ENCODE measurements at regions not wholly inside any gene's neighbourhood (a gene's known extent, or its start where the extent isn't known, plus 50 kb on each side); places are given as distances from the start of the nearest gene placed in this dataset.
"Not testable (repeated sequence)": the region's sequence is repeated elsewhere in the genome, so short reads cannot be mapped to it uniquely, and the experiment has no call there.

DNA sequence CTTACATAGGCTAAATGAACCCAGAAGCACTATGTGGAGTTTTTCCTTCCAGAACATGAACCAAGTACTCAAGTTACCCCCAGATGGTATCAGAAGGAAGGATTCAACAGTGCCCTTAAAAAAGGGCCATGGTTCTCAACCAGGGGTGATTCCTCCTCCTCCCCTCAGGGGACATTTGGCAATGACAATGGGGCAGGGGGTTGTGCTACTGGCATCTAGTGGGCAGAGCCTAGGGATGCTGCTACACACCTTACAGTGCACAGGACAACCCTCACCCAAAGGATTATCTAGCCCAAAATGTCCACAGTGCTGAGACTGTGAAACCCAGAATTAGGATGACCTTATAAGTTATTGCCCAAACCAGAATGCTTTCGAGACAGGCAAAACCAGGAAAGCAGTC, 104.1 kb downstream of the NPIPA5 start:
- H3K4me1 ChIP-seq (ENCODE audit: control insufficient read depth, extremely low read depth, insufficient read depth, low read length); H3K9me3 ChIP-seq (ENCODE audit: control insufficient read depth, low read depth, low read length); H3K36me3 ChIP-seq (ENCODE audit: control insufficient read depth in 2 of 2, extremely low read depth in 1 of 2, insufficient read depth in 2 of 2, low read length in 2 of 2); H3K27ac ChIP-seq (ENCODE audit: control insufficient read depth, insufficient read depth, low read length); H2AFZ ChIP-seq (ENCODE audit: control insufficient read depth, low read length); H3K4me3 ChIP-seq (ENCODE audit: control insufficient read depth in 2 of 3, extremely low read depth in 1 of 3, insufficient read depth in 2 of 3, low read depth in 1 of 3, low read length in 3 of 3); H3K4me2 ChIP-seq (ENCODE audit: control insufficient read depth, extremely low read depth, insufficient read depth, low read depth, low read length); DNase-seq (ENCODE audit: low read depth, low spot score); H3K9me1 ChIP-seq (ENCODE audit: control insufficient read depth, extremely low read depth, insufficient read depth, low read length); H3K27me3 ChIP-seq (ENCODE audit: control insufficient read depth, extremely low read depth, insufficient read depth, low read length); H4K20me1 ChIP-seq (ENCODE audit: control insufficient read depth, extremely low read depth, insufficient read depth, low read length); dilution Hi-C loops (cut with MboI; ENCODE audit: extremely low pct_ligation_motif_present, low sequenced_read_pairs); H3K79me2 ChIP-seq (ENCODE audit: control insufficient read depth, insufficient read depth, low read length); H3K9ac ChIP-seq (ENCODE audit: control insufficient read depth, extremely low read depth, insufficient read depth, low read length); FAIRE-seq: not testable (repeated sequence)

- H3K79me2 ChIP-seq (ENCODE audit: control insufficient read depth, insufficient read depth, low read length); H3K4me3 ChIP-seq (ENCODE audit: control insufficient read depth in 2 of 3, extremely low read depth in 1 of 3, insufficient read depth in 2 of 3, low read depth in 1 of 3, low read length in 3 of 3); DNase-seq (ENCODE audit: low read depth, low spot score); H3K27me3 ChIP-seq (ENCODE audit: control insufficient read depth, extremely low read depth, insufficient read depth, low read length); H3K4me1 ChIP-seq (ENCODE audit: control insufficient read depth, extremely low read depth, insufficient read depth, low read length); H3K36me3 ChIP-seq (ENCODE audit: control insufficient read depth in 2 of 2, extremely low read depth in 1 of 2, insufficient read depth in 2 of 2, low read length in 2 of 2); H3K4me2 ChIP-seq (ENCODE audit: control insufficient read depth, extremely low read depth, insufficient read depth, low read depth, low read length); H3K9me1 ChIP-seq (ENCODE audit: control insufficient read depth, extremely low read depth, insufficient read depth, low read length); H3K9ac ChIP-seq (ENCODE audit: control insufficient read depth, extremely low read depth, insufficient read depth, low read length); H3K27ac ChIP-seq (ENCODE audit: control insufficient read depth, insufficient read depth, low read length); dilution Hi-C loops (cut with MboI; ENCODE audit: extremely low pct_ligation_motif_present, low sequenced_read_pairs); H3K9me3 ChIP-seq (ENCODE audit: control insufficient read depth, low read depth, low read length); H4K20me1 ChIP-seq (ENCODE audit: control insufficient read depth, extremely low read depth, insufficient read depth, low read length); FAIRE-seq: not testable (repeated sequence)
- H2AFZ ChIP-seq (ENCODE audit: control insufficient read depth, low read length), result peak overlapping the region; percentile 66
Measured at GRCh38 chr16:15266941-15267340, 111.2 kb downstream of the NPIPA5 start.

- H3K4me3 ChIP-seq (ENCODE audit: control insufficient read depth in 2 of 3, extremely low read depth in 1 of 3, insufficient read depth in 2 of 3, low read depth in 1 of 3, low read length in 3 of 3); dilution Hi-C loops (cut with MboI; ENCODE audit: extremely low pct_ligation_motif_present, low sequenced_read_pairs); H3K4me1 ChIP-seq (ENCODE audit: control insufficient read depth, extremely low read depth, insufficient read depth, low read length); H3K4me2 ChIP-seq (ENCODE audit: control insufficient read depth, extremely low read depth, insufficient read depth, low read depth, low read length); H3K9me3 ChIP-seq (ENCODE audit: control insufficient read depth, low read depth, low read length); H4K20me1 ChIP-seq (ENCODE audit: control insufficient read depth, extremely low read depth, insufficient read depth, low read length); H2AFZ ChIP-seq (ENCODE audit: control insufficient read depth, low read length); H3K9me1 ChIP-seq (ENCODE audit: control insufficient read depth, extremely low read depth, insufficient read depth, low read length); DNase-seq (ENCODE audit: low read depth, low spot score); FAIRE-seq; H3K79me2 ChIP-seq (ENCODE audit: control insufficient read depth, insufficient read depth, low read length); H3K9ac ChIP-seq (ENCODE audit: control insufficient read depth, extremely low read depth, insufficient read depth, low read length); H3K27ac ChIP-seq (ENCODE audit: control insufficient read depth, insufficient read depth, low read length); H3K36me3 ChIP-seq (ENCODE audit: control insufficient read depth in 2 of 2, extremely low read depth in 1 of 2, insufficient read depth in 2 of 2, low read length in 2 of 2); H3K27me3 ChIP-seq (ENCODE audit: control insufficient read depth, extremely low read depth, insufficient read depth, low read length): not testable (repeated sequence)
Measured at GRCh38 chr16:15262212-15262611, 115.9 kb downstream of the NPIPA5 start.

DNA sequence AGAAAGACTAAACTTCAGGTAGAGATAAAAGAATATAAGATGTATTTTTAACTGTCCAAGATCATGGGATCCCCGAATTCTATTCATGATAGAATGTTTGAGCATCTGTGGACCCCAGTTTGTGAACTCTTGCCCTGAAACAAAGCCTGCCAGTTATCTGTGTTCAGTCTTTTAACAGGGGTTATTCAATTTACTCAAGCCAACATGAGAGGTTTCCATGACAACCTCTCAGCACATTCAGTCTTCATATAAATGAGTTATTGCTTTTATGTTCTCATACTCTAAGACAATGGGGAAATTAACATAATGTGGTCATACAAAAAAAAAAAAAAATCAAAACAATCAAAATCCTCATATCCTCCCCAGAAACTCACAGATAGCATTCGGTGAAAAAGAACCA, 130.1 kb downstream of the NPIPA5 start:
- H3K27me3 ChIP-seq (ENCODE audit: control insufficient read depth, extremely low read depth, insufficient read depth, low read length); H3K79me2 ChIP-seq (ENCODE audit: control insufficient read depth, insufficient read depth, low read length); H3K4me1 ChIP-seq (ENCODE audit: control insufficient read depth, extremely low read depth, insufficient read depth, low read length); DNase-seq (ENCODE audit: low read depth, low spot score); H3K4me3 ChIP-seq (ENCODE audit: control insufficient read depth in 2 of 3, extremely low read depth in 1 of 3, insufficient read depth in 2 of 3, low read depth in 1 of 3, low read length in 3 of 3); H3K36me3 ChIP-seq (ENCODE audit: control insufficient read depth in 2 of 2, extremely low read depth in 1 of 2, insufficient read depth in 2 of 2, low read length in 2 of 2); H4K20me1 ChIP-seq (ENCODE audit: control insufficient read depth, extremely low read depth, insufficient read depth, low read length); FAIRE-seq; H2AFZ ChIP-seq (ENCODE audit: control insufficient read depth, low read length); H3K27ac ChIP-seq (ENCODE audit: control insufficient read depth, insufficient read depth, low read length); H3K9ac ChIP-seq (ENCODE audit: control insufficient read depth, extremely low read depth, insufficient read depth, low read length); H3K9me3 ChIP-seq (ENCODE audit: control insufficient read depth, low read depth, low read length); H3K9me1 ChIP-seq (ENCODE audit: control insufficient read depth, extremely low read depth, insufficient read depth, low read length); dilution Hi-C loops (cut with MboI; ENCODE audit: extremely low pct_ligation_motif_present, low sequenced_read_pairs); H3K4me2 ChIP-seq (ENCODE audit: control insufficient read depth, extremely low read depth, insufficient read depth, low read depth, low read length): not testable (repeated sequence)

GRCh38 chr16:15236674-15237323, 141.3 kb downstream of the NPIPA5 start:
- H2AFZ ChIP-seq (ENCODE audit: control insufficient read depth, low read length); H3K4me2 ChIP-seq (ENCODE audit: control insufficient read depth, extremely low read depth, insufficient read depth, low read depth, low read length); H3K79me2 ChIP-seq (ENCODE audit: control insufficient read depth, insufficient read depth, low read length); DNase-seq (ENCODE audit: low read depth, low spot score); H3K4me1 ChIP-seq (ENCODE audit: control insufficient read depth, extremely low read depth, insufficient read depth, low read length); H3K9me1 ChIP-seq (ENCODE audit: control insufficient read depth, extremely low read depth, insufficient read depth, low read length); FAIRE-seq; H3K9ac ChIP-seq (ENCODE audit: control insufficient read depth, extremely low read depth, insufficient read depth, low read length); dilution Hi-C loops (cut with MboI; ENCODE audit: extremely low pct_ligation_motif_present, low sequenced_read_pairs); H3K27ac ChIP-seq (ENCODE audit: control insufficient read depth, insufficient read depth, low read length); H3K4me3 ChIP-seq (ENCODE audit: control insufficient read depth in 2 of 3, extremely low read depth in 1 of 3, insufficient read depth in 2 of 3, low read depth in 1 of 3, low read length in 3 of 3); H3K36me3 ChIP-seq (ENCODE audit: control insufficient read depth in 2 of 2, extremely low read depth in 1 of 2, insufficient read depth in 2 of 2, low read length in 2 of 2); H4K20me1 ChIP-seq (ENCODE audit: control insufficient read depth, extremely low read depth, insufficient read depth, low read length); H3K9me3 ChIP-seq (ENCODE audit: control insufficient read depth, low read depth, low read length); H3K27me3 ChIP-seq (ENCODE audit: control insufficient read depth, extremely low read depth, insufficient read depth, low read length): not testable (repeated sequence)

Measured in keratinocyte (primary cell).